HepG2 (cell line): ENCODE measurements at regions not wholly inside any gene's neighbourhood (a gene's known extent, or its start where the extent isn't known, plus 50 kb on each side); places are given as distances from the start of the nearest gene placed in this dataset.

Source experiments
- CREM ChIP-seq, 2 experiments: sonication (generic) in 1 of 2; formaldehyde crosslinking in 1 of 2; IDR thresholded peaks; 2 replicates each; pipeline versions ENCODE4 v1.4.0 to v1.6.1; 2016 to 2020; ENCODE audit warnings: antibody characterized with exemption in 1 of 2, mild to moderate bottlenecking in 1 of 2, missing genetic modification reagents in 1 of 2
- NR2F6 ChIP-seq, 2 experiments: IDR thresholded peaks; 2 replicates each; pipeline ENCODE4 v1.6.1; 2016; ENCODE audit warnings: antibody characterized with exemption in 1 of 2, mild to moderate bottlenecking in 1 of 2
- ZNF274 ChIP-seq: sonication (generic); formaldehyde crosslinking; IDR thresholded peaks from 2 replicates; pipeline ENCODE4 v1.5.1; 2020; ENCODE audit warnings: mild to moderate bottlenecking, missing genetic modification reagents
- ZNF777 ChIP-seq: sonication (generic); formaldehyde crosslinking; IDR thresholded peaks from 2 replicates; pipeline ENCODE4 v1.4.0; 2020; ENCODE audit warnings: missing genetic modification reagents
- TF ChIP-seq, protein P1 (sequence below): sonication (generic); formaldehyde crosslinking; IDR thresholded peaks from 2 replicates; pipeline ENCODE4 v1.4.0; 2020; ENCODE audit warnings: missing genetic modification reagents, borderline replicate concordance

GRCh38 chr6:130534627-130535026 is 168.8 kb downstream of the TMEM200A start:
- no peak for TF ChIP-seq CREM (IDR thresholded peaks at IDR 0.05)
- TF ChIP-seq CREM (CRISPR knock-in tag; IDR thresholded peaks at IDR 0.05): no peak
- TF ChIP-seq ZNF274 (CRISPR knock-in tag): no peak
- TF ChIP-seq NR2F6 (IDR thresholded peaks at IDR 0.05): no peak
- TF ChIP-seq NR2F6 (CRISPR knock-in tag; IDR thresholded peaks at IDR 0.05): no peak
- TF ChIP-seq, protein P1, sequence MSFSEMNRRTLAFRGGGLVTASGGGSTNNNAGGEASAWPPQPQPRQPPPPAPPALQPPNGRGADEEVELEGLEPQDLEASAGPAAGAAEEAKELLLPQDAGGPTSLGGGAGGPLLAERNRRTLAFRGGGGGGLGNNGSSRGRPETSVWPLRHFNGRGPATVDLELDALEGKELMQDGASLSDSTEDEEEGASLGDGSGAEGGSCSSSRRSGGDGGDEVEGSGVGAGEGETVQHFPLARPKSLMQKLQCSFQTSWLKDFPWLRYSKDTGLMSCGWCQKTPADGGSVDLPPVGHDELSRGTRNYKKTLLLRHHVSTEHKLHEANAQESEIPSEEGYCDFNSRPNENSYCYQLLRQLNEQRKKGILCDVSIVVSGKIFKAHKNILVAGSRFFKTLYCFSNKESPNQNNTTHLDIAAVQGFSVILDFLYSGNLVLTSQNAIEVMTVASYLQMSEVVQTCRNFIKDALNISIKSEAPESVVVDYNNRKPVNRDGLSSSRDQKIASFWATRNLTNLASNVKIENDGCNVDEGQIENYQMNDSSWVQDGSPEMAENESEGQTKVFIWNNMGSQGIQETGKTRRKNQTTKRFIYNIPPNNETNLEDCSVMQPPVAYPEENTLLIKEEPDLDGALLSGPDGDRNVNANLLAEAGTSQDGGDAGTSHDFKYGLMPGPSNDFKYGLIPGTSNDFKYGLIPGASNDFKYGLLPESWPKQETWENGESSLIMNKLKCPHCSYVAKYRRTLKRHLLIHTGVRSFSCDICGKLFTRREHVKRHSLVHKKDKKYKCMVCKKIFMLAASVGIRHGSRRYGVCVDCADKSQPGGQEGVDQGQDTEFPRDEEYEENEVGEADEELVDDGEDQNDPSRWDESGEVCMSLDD (CRISPR knock-in tag): no peak
- TF ChIP-seq ZNF777: no peak
